ENCODE measurements at regions not wholly inside any gene's neighbourhood (a gene's known extent, or its start where the extent isn't known, plus 50 kb on each side); places are given as distances from the start of the nearest gene placed in this dataset.

GRCh38 chr9:135385793-135386192 is 93.8 kb upstream of the PPP1R26 start:
- Histone ChIP-seq H3K27me3 (ENCODE audit: low read length) (no peaks in the 10 kb centered on the region), H3K9me2 (replicated peaks; ENCODE audit: insufficient read depth, low read length) (no peaks in the 10 kb centered on the region), H3K27ac (ENCODE audit: low read depth, low read length) (no peak overlapping the region), H4K20me1 (ENCODE audit: low read depth, low read length) (no peaks in the 10 kb centered on the region), H2AFZ (ENCODE audit: low read depth, low read length, severe bottlenecking) (no peak overlapping the region), H3K4me2 (ENCODE audit: low read depth, low read length, poor library complexity, severe bottlenecking) (no peak overlapping the region), H3K9me3 (ENCODE audit: insufficient read depth, low read length) (no peaks in the 10 kb centered on the region), H3K9ac (ENCODE audit: low read length) (no peak overlapping the region), H3K4me3 (ENCODE audit: insufficient read depth, low read length, poor library complexity, severe bottlenecking) (no peak overlapping the region), H3F3A (ENCODE audit: insufficient read depth) (no peaks in the 10 kb centered on the region), H3K36me3 (ENCODE audit: low read length) (no peaks in the 10 kb centered on the region), H3K79me2 (ENCODE audit: insufficient read depth, low read length) (no peaks in the 10 kb centered on the region)
- TF ChIP-seq EZH2phosphoT487 (conservative IDR thresholded peaks at IDR 0.05; ENCODE audit: low read length) (no peak), CTCF (IDR thresholded peaks at IDR 0.05; ENCODE audit: insufficient read depth, low read length, poor library complexity, severe bottlenecking) (no peak)

- Histone ChIP-seq H3K27me3 (ENCODE audit: low read length) (no peaks in the 10 kb centered on the region), H2AFZ (ENCODE audit: low read depth, low read length, severe bottlenecking) (no peak overlapping the region), H3K9me2 (replicated peaks; ENCODE audit: insufficient read depth, low read length) (no peaks in the 10 kb centered on the region), H3K4me3 (ENCODE audit: insufficient read depth, low read length, poor library complexity, severe bottlenecking) (no peak overlapping the region), H3F3A (ENCODE audit: insufficient read depth) (no peaks in the 10 kb centered on the region), H3K36me3 (ENCODE audit: low read length) (no peaks in the 10 kb centered on the region), H3K9ac (ENCODE audit: low read length) (no peak overlapping the region), H3K27ac (ENCODE audit: low read depth, low read length) (no peak overlapping the region), H4K20me1 (ENCODE audit: low read depth, low read length) (no peaks in the 10 kb centered on the region), H3K9me3 (ENCODE audit: insufficient read depth, low read length) (no peaks in the 10 kb centered on the region), H3K79me2 (ENCODE audit: insufficient read depth, low read length) (no peaks in the 10 kb centered on the region), H3K4me2 (ENCODE audit: low read depth, low read length, poor library complexity, severe bottlenecking) (no peak overlapping the region)
- TF ChIP-seq CTCF (IDR thresholded peaks at IDR 0.05; ENCODE audit: insufficient read depth, low read length, poor library complexity, severe bottlenecking): no peak
- TF ChIP-seq EZH2phosphoT487 (conservative IDR thresholded peaks at IDR 0.05; ENCODE audit: low read length): no peak
Observed at GRCh38 chr9:135387976-135388375, 91.6 kb upstream of the PPP1R26 start.

GRCh38 chr9:135388530-135388929 is 91.1 kb upstream of the PPP1R26 start:
- Histone ChIP-seq H2AFZ (ENCODE audit: low read depth, low read length, severe bottlenecking) (no peak overlapping the region), H3K27ac (ENCODE audit: low read depth, low read length) (no peak overlapping the region), H3K9me2 (replicated peaks; ENCODE audit: insufficient read depth, low read length) (no peaks in the 10 kb centered on the region), H3K9ac (ENCODE audit: low read length) (no peak overlapping the region), H3K4me2 (ENCODE audit: low read depth, low read length, poor library complexity, severe bottlenecking) (no peak overlapping the region), H3F3A (ENCODE audit: insufficient read depth) (no peaks in the 10 kb centered on the region), H3K79me2 (ENCODE audit: insufficient read depth, low read length) (no peaks in the 10 kb centered on the region), H3K4me3 (ENCODE audit: insufficient read depth, low read length, poor library complexity, severe bottlenecking) (no peak overlapping the region), H3K9me3 (ENCODE audit: insufficient read depth, low read length) (no peaks in the 10 kb centered on the region), H4K20me1 (ENCODE audit: low read depth, low read length) (no peaks in the 10 kb centered on the region), H3K36me3 (ENCODE audit: low read length) (no peaks in the 10 kb centered on the region), H3K27me3 (ENCODE audit: low read length) (no peaks in the 10 kb centered on the region)
- no peak for TF ChIP-seq CTCF (IDR thresholded peaks at IDR 0.05; ENCODE audit: insufficient read depth, low read length, poor library complexity, severe bottlenecking)
- no peak for TF ChIP-seq EZH2phosphoT487 (conservative IDR thresholded peaks at IDR 0.05; ENCODE audit: low read length)
